D721Med (cell line): ENCODE measurements at regions not wholly inside any gene's neighbourhood (a gene's known extent, or its start where the extent isn't known, plus 50 kb on each side); places are given as distances from the start of the nearest gene placed in this dataset.

Experiments
- DNase-seq: peaks from one replicate; pipeline ENCODE4 v3.0.0; 2011; ENCODE audit warnings: low spot score; ENCODE audit not compliant: insufficient read length
- FAIRE-seq: peaks from 2 replicates; lab custom pipeline; 2011; peaks lifted over from hg19 to GRCh38; lab: Jason Lieb, UNC
- CTCF ChIP-seq: IDR thresholded peaks from 2 replicates; pipeline ENCODE4 v1.5.1; 2012; ENCODE audit warnings: mild to moderate bottlenecking, control low read depth; ENCODE audit not compliant: insufficient read depth; ENCODE audit errors: missing control alignments

GRCh38 chr6:144990784-144991183, 705.6 kb downstream of the UTRN start:
- FAIRE-seq (no peak), DNase-seq (no peak)
- no peak for TF ChIP-seq CTCF

DNA sequence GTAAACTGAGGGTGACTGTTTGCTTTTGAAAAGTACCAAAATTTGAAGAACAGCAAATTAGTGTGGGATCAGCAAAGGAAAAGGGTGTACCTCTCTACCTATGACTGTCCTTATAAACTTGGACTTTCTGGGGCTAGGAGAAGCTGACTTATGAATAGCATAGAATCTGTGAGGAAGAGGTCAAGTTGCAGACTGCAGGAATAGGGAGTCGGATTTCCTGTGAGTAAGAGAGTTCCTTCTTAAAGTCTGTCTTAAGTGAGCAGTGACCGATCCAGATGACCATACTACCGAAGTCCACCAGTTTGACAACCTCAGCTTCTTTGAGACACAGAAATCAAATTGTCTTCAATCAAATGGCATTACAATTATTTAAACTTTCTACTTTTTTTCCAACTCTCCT, 708.7 kb downstream of the UTRN start:
- TF ChIP-seq CTCF, result no peak
- FAIRE-seq, result no peak
- no peak for DNase-seq

- TF ChIP-seq CTCF, result no peak
- FAIRE-seq, result no peak
- DNase-seq, result no peak
Measured at GRCh38 chr6:144997996-144998395, 712.9 kb downstream of the UTRN start.

DNA sequence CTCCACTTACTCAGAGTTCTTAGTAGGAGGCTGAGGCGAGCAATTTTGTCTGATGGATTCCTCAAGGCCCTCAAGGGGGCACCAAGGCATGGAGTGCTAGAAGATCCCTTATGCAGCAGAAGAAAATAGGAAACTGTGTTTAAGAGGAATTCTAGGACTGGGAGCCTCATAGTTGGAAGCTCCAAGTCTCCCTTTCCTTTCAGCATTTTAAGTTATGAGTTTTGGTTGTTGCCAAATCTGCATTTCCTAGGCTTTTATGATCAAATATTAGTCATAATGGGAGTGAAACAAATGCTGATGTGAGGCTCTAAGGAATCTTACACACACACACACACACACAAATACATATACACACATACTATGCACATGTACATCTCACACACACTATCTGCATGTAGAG, 714.0 kb downstream of the UTRN start:
- no peak for FAIRE-seq
- DNase-seq, result no peak
- no peak for TF ChIP-seq CTCF

DNA sequence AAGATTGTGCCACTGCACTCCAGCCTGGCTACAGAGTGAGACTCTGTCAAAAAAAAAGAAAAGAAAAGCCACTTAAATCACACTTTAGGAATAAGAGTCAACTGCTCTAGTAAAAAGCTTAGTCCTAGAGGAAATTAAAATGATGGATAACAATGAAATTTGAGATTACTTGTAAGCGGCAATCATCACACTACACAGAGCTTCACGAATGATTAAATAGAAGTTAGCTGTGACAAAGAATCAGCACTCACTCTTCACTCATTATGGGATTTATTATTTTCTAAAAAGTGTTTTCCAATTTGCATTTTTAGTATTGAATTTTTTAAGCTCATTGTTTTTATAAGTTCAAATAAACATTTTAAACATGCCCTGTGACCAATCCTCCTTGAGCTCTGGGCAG, 718.0 kb downstream of the UTRN start:
- FAIRE-seq (no peak), DNase-seq (no peak)
- TF ChIP-seq CTCF, result no peak

DNA sequence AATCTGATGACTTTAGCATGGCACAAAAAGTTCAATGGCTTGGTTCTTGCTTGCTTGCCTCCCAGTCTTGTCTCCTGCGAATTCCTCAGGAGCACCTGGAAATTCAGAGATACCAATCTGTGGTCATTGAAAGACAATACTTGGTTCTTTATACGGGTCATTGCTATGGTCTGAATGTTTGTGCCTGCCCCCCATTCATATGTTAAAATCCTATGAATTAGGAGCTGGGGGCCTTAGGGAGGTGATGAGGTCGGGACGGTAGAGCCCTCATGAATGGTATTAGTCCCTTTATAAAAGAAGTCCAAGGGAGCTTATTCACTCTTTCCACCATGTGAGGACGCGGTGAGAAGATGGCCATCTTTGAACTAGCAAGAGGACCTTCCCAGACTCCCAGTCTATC, 721.8 kb downstream of the UTRN start:
- no peak for TF ChIP-seq CTCF
- FAIRE-seq (no peak), DNase-seq (no peak)

DNA sequence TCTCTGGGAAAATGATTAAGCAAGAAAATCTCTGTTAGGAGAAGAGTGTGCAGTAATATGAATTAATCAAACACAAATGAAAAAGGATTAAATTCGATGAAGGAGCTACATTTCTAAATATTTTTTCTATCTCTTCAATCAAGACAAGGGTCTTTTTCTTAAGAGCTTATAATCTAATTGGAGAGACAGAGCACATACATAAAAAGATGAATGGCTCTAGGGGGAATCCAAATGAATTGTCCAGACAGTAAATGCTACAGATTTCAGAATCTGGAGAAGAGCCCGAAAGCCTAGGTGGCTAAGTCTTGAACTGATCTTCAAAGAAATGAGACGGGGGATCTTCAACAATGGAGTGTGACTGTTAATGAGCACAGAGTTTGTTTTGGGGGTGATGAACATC, 723.6 kb downstream of the UTRN start:
- no peak for TF ChIP-seq CTCF
- FAIRE-seq (no peak), DNase-seq (no peak)
